ENCODE measurements at regions not wholly inside any gene's neighbourhood (a gene's known extent, or its start where the extent isn't known, plus 50 kb on each side); places are given as distances from the start of the nearest gene placed in this dataset.

GRCh38 chr15:92705764-92706163, 50.2 kb upstream of the FAM174B start:
- no peak overlapping the region for H3K4me3 Mint-ChIP-seq (ENCODE audit: unreplicated experiment)

GRCh38 chr15:92706201-92706600, 50.6 kb upstream of the FAM174B start:
- no peak for DNase-seq (ENCODE audit: low spot score)
- H3K4me1 Mint-ChIP-seq (ENCODE audit: low read depth), result no peaks in the 10 kb centered on the region
- H3K27ac Mint-ChIP-seq (ENCODE audit: unreplicated experiment), result no peak overlapping the region
- TF ChIP-seq CTCF (IDR thresholded peaks at IDR 0.05), result no peak
- no peaks in the 10 kb centered on the region for H3K9me3 Mint-ChIP-seq (ENCODE audit: low read depth)
- no peaks in the 10 kb centered on the region for H3K36me3 Mint-ChIP-seq (ENCODE audit: low read depth)
- no peak overlapping the region for H3K4me3 Mint-ChIP-seq (ENCODE audit: unreplicated experiment)
- H3K27me3 Mint-ChIP-seq (ENCODE audit: low read depth), result peaks cover 12% of the 10 kb centered on the region

More at GRCh38 chr15:92705764-92706163, 50.2 kb upstream of the FAM174B start:
- no peak for TF ChIP-seq CTCF (IDR thresholded peaks at IDR 0.05)
- no peaks in the 10 kb centered on the region for H3K9me3 Mint-ChIP-seq (ENCODE audit: low read depth)
- H3K27ac Mint-ChIP-seq (ENCODE audit: unreplicated experiment), result no peak overlapping the region
- no peaks in the 10 kb centered on the region for H3K36me3 Mint-ChIP-seq (ENCODE audit: low read depth)
- peaks cover 12% of the 10 kb centered on the region for H3K27me3 Mint-ChIP-seq (ENCODE audit: low read depth)
- H3K4me1 Mint-ChIP-seq (ENCODE audit: low read depth), result no peaks in the 10 kb centered on the region
- no peak for DNase-seq (ENCODE audit: low spot score)

GRCh38 chr15:92707880-92708551, 52.4 kb upstream of the FAM174B start:
- peaks cover 14% of the 10 kb centered on the region for H3K27me3 Mint-ChIP-seq (ENCODE audit: low read depth)
- peaks cover 3% of the 10 kb centered on the region for H3K4me1 Mint-ChIP-seq (ENCODE audit: low read depth)
- no peak for DNase-seq (ENCODE audit: low spot score)
- no peak overlapping the region for H3K27ac Mint-ChIP-seq (ENCODE audit: unreplicated experiment)
- H3K36me3 Mint-ChIP-seq (ENCODE audit: low read depth), result no peaks in the 10 kb centered on the region
- H3K9me3 Mint-ChIP-seq (ENCODE audit: low read depth), result no peaks in the 10 kb centered on the region
- no peak overlapping the region for H3K4me3 Mint-ChIP-seq (ENCODE audit: unreplicated experiment)
- TF ChIP-seq CTCF (IDR thresholded peaks at IDR 0.05), result no peak

GRCh38 chr15:92708635-92709034, 53.1 kb upstream of the FAM174B start:
- Mint-ChIP-seq H3K4me1 (ENCODE audit: low read depth) (peaks cover 3% of the 10 kb centered on the region), H3K9me3 (ENCODE audit: low read depth) (no peaks in the 10 kb centered on the region), H3K36me3 (ENCODE audit: low read depth) (no peaks in the 10 kb centered on the region), H3K4me3 (ENCODE audit: unreplicated experiment) (no peak overlapping the region), H3K27me3 (ENCODE audit: low read depth) (peaks cover 14% of the 10 kb centered on the region), H3K27ac (ENCODE audit: unreplicated experiment) (no peak overlapping the region)
- no peak for DNase-seq (ENCODE audit: low spot score)
- no peak for TF ChIP-seq CTCF (IDR thresholded peaks at IDR 0.05)

GRCh38 chr15:92709110-92709790, 53.7 kb upstream of the FAM174B start:
- no peak for DNase-seq (ENCODE audit: low spot score)
- Mint-ChIP-seq H3K36me3 (ENCODE audit: low read depth) (no peaks in the 10 kb centered on the region), H3K4me1 (ENCODE audit: low read depth) (peaks cover 6% of the 10 kb centered on the region), H3K27me3 (ENCODE audit: low read depth) (peaks cover 14% of the 10 kb centered on the region), H3K4me3 (ENCODE audit: unreplicated experiment) (no peak overlapping the region), H3K9me3 (ENCODE audit: low read depth) (no peaks in the 10 kb centered on the region), H3K27ac (ENCODE audit: unreplicated experiment) (no peak overlapping the region)
- TF ChIP-seq CTCF (IDR thresholded peaks at IDR 0.05), result no peak
